GM12873 (cell line): ENCODE measurements at regions not wholly inside any gene's neighbourhood (a gene's known extent, or its start where the extent isn't known, plus 50 kb on each side); places are given as distances from the start of the nearest gene placed in this dataset.

ENCODE experiments used
- TF ChIP-seq, protein P1 (sequence below): IDR thresholded peaks from 2 replicates; pipeline ENCODE4 v1.5.1; 2012; ENCODE audit warnings: low read depth, mild to moderate bottlenecking, moderate library complexity, low read length, control low read depth; ENCODE audit not compliant: insufficient read depth; ENCODE audit errors: missing control alignments

DNA sequence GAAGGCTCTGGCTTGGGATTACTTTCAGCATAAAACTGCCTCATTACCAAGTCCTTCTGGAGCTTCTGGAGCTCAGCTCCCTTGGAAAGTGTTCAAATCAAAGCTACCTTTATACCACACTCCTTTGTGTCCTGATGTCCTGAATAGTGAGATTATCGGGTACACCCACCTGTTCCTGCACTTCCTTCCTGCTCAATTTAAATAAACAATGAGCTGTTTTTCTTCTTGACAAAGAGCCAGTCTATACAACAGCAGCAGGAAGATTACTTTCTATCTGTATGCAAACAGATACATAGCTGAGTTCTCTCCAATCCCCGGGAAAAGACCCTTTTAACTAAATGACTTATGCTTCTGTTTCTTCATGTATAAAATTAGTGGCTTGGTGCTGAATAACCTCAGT is 258.0 kb upstream of the FMN2 start:
- TF ChIP-seq, protein P1, sequence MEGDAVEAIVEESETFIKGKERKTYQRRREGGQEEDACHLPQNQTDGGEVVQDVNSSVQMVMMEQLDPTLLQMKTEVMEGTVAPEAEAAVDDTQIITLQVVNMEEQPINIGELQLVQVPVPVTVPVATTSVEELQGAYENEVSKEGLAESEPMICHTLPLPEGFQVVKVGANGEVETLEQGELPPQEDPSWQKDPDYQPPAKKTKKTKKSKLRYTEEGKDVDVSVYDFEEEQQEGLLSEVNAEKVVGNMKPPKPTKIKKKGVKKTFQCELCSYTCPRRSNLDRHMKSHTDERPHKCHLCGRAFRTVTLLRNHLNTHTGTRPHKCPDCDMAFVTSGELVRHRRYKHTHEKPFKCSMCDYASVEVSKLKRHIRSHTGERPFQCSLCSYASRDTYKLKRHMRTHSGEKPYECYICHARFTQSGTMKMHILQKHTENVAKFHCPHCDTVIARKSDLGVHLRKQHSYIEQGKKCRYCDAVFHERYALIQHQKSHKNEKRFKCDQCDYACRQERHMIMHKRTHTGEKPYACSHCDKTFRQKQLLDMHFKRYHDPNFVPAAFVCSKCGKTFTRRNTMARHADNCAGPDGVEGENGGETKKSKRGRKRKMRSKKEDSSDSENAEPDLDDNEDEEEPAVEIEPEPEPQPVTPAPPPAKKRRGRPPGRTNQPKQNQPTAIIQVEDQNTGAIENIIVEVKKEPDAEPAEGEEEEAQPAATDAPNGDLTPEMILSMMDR: no peak

DNA sequence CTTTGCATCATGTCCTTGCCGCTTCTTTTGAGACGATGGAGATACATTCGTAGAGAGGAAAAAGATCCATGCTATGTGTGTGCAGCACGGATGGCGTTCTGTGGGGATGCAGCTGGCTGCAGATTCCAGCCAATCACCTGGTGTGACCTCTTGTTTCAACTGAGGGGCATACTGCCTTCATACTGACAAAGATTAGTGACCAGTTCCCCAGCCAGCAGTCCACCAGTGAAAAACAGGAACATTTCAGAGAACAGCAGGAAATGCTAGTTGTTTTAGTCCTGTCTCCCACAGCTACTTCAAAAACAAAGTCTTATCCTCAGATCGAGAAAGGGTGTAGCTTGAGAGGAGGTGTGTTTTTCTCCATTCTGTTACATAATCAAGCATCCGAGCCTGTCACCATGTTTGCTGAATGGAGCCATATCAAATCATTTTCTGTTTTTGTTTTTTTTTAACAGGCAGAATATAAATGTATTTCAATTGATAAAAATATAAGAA is 255.7 kb upstream of the FMN2 start:
- TF ChIP-seq, protein P1: no peak

DNA sequence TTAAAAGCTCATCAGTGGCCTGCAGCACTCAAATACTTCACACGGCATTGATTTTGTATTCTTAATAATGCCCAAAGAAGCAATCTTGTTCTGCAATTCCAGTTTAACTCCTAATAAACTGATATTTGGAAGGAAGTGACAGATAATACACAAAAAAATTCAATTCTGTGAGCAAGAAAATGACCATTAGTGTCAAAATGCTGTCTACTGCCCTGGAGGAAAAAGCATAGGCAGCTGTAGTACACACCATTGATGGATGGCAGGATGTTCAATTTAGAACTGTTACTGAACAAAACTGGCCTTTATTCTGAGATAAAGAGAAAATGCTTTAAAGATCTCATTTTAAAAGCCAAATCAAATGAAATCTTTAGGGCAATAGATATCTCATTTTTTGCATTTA is 251.3 kb upstream of the FMN2 start:
- TF ChIP-seq, protein P1: no peak

DNA sequence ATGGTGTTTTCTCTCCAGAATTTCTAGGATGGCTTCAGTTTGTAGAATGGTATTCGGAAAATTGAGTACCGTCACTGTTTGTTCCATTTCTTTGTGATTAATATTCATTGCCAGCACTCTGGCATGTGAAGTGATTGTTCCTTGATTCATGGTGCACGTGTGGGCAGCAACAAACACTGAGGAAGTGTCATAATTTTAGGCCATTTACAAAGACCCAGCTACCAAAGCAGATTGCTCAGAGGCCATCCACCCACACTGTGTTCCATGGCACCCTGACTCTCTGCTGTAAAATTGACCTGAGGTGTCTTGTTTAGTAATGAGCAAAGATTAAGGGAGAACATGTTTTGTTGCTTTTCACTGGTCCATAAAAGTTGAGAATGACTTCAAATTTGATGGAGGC is 250.9 kb upstream of the FMN2 start:
- TF ChIP-seq, protein P1: no peak

DNA sequence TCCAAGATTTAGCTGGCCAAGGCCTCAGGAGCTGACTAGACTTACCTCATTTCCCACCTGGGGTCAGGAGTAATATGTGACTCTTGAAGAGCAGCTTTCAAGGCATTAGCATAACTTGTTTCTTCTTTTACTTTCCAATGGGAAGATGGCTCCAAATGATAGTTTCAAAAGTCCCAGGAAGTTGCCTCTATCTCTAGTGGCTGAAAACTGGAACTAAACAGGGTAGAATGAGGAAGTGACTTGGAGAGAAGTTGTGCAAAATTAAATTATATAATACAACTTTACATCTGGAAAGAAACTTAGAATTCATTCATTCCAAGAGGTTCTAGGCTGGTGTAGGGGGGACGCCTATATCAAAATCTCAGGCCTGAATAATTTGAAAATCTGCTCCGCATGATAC is 250.1 kb upstream of the FMN2 start:
- TF ChIP-seq, protein P1: no peak

DNA sequence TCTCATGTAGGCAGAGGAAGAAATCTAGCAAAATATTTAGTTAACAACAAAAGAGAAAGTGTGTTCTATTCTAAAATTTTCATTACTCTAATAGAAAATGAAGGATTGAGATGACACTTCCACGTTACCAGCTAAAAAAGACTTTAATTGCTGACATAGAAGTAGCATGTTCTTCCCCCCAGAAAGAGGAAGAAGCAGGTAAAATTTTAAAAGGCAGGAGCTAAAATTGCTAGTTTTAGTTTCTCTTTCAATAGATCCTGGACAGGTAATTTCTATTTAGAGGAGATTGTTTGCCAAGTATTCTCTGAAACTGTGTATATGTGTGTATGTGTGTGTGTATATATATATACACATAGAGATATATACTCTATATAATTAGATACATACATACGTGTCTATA is 248.1 kb upstream of the FMN2 start:
- TF ChIP-seq, protein P1: no peak

DNA sequence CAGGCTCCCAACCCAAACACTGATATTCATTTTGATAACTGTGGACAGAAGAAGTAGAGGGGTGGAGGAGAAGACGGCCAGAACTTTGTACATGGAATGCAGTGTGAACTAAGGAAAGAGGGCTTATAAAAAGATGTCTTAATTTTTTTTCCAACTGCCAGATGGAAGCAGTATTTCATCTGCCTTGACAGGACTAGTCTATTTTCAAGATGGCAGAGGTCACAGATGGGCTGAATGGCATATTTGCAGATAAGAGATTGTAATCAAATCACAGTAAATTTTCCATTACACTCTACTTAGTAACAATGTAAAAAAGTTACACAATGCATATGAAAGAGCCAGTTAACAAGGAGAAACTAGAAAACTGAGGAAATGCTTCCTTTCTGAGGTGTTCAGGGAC is 246.8 kb upstream of the FMN2 start:
- TF ChIP-seq, protein P1: no peak
